Pancreas (tissue), 10 donors: ENCODE measurements at regions not wholly inside any gene's neighbourhood (a gene's known extent, or its start where the extent isn't known, plus 50 kb on each side); places are given as distances from the start of the nearest gene placed in this dataset.
"Not testable (repeated sequence)": the region's sequence is repeated elsewhere in the genome, so short reads cannot be mapped to it uniquely, and the experiment has no call there.

ENCODE experiments used
- ATAC-seq, 4 donors: fragments of 200-7000 bp; cut with Tn5 transposase; one replicate each; pipeline versions ENCODE4 v1.8.0 to v1.9.1; 2020; ENCODE audit warnings: mild to moderate bottlenecking in 4 of 4, moderate library complexity in 4 of 4
- DNase-seq, 6 donors: peaks; one replicate each; pipeline ENCODE4 v3.0.0-alpha.2; 2020
- FAIRE-seq: peaks from 2 replicates; lab custom pipeline; 2012; peaks lifted over from hg19 to GRCh38; lab: Jason Lieb, UNC
- H3K27ac ChIP-seq, 4 donors: fragments of 200-600 bp; sonication (generic); 1 replicate in 3 of 4; 2 replicates in 1 of 4; pipeline versions ENCODE4 v1.5.0 to v1.8.0; 2020
- H3K27me3 ChIP-seq, 4 donors: fragments of 200-600 bp; one replicate each; pipeline ENCODE4 v1.8.0; 2021
- H3K36me3 ChIP-seq, 3 donors: fragments of 200-600 bp; sonication (generic) in 1 of 3; one replicate each; pipeline versions ENCODE4 v1.5.0 to v1.8.0; 2020 to 2021
- H3K4me1 ChIP-seq, 3 donors: fragments of 200-600 bp; one replicate each; pipeline ENCODE4 v1.8.0; 2021
- H3K4me3 ChIP-seq, 4 donors: fragments of 200-600 bp; sonication (generic) in 2 of 4; one replicate each; pipeline versions ENCODE4 v1.5.0 to v1.8.0; 2020 to 2021
- H3K9me3 ChIP-seq, 4 donors: fragments of 200-600 bp; one replicate each; pipeline ENCODE4 v1.8.0; 2021
- CTCF ChIP-seq, 4 donors: fragments of 200-600 bp; sonication (generic) in 3 of 4; IDR thresholded peaks; one replicate each; pipeline versions ENCODE4 v1.5.0 to v1.8.0; 2021; ENCODE audit warnings: antibody characterized with exemption in 4 of 4
- WGBS, 2 donors: extraction: QIAGEN DNeasy Blood & Tissue Kit; methylation state at CpG; one replicate each; pipeline ENCODE4 v1.1.7; 2013; 5-methylcytosine and 5-hydroxymethylcytosine counted together
- intact Hi-C, 3 donors: fragments of 100-400 bp; cut with DNase I; formaldehyde crosslinking; loops; one replicate each; pipeline versions ENCODE4 v1.11.1 to v1.14.2; 2022
- donor health status: healthy with polysubstance abuse.
- donor health status: DM: no; HTN: no; CAD: no; lungs with moderate emphysema.
- donor health status: DM: no; HTN: no; CAD: no.
- donor health status: control.
- donor health status: control.
- donor health status: Bipolar disorder and iron deficiency.
- donor health status: DM: yes; HTN: yes; CAD: no.
- donor health status: DM: no; HTN: no; CAD: no.
- donor health status: DM: no; HTN: no; CAD: no.
- donor health status: DM: yes; HTN: yes; CAD: no.

- FAIRE-seq, result no peak
- TF ChIP-seq CTCF (IDR thresholded peaks at IDR 0.05), result no peak
- Histone ChIP-seq H3K4me1 (no peaks in the 10 kb centered on the region), H3K36me3 (no peaks in the 10 kb centered on the region), H3K9me3 (no peaks in the 10 kb centered on the region), H3K27me3 (no peaks in the 10 kb centered on the region), H3K4me3 (no peak overlapping the region), H3K27ac (no peak overlapping the region)
- 75 to 91% methylated on average over 3 of the region's 3 CpGs for WGBS, 2 donors
- ATAC-seq, result no peak
- intact Hi-C loops, result no loop called here
- no peak for DNase-seq
These were observed 176.6 kb upstream of the TACR1 start for GRCh38 chr2:75375646-75376582.

- FAIRE-seq, DNase-seq, H3K4me1 ChIP-seq, H3K27ac ChIP-seq, intact Hi-C loops, H3K4me3 ChIP-seq, ATAC-seq, H3K36me3 ChIP-seq, H3K9me3 ChIP-seq, H3K27me3 ChIP-seq: not testable (repeated sequence)
- 58 to 59% methylated on average over 6 of the region's 6 CpGs for WGBS, 2 donors
These were observed 175.2 kb upstream of the TACR1 start for GRCh38 chr2:75374414-75374957.

GRCh38 chr2:75367401-75367800 lies 168.1 kb upstream of the TACR1 start:
- DNase-seq (no peak), FAIRE-seq (no peak), ATAC-seq (no peak)
- Histone ChIP-seq H3K4me1 (no peaks in the 10 kb centered on the region), H3K27me3 (peaks cover 0 to 6% (median 0%) of the 10 kb centered on the region in 4 donors), H3K9me3 (no peaks in the 10 kb centered on the region), H3K4me3 (no peak overlapping the region), H3K27ac (no peak overlapping the region), H3K36me3 (no peaks in the 10 kb centered on the region)
- no peak for TF ChIP-seq CTCF (IDR thresholded peaks at IDR 0.05)
- intact Hi-C loops, result no loop called here
- WGBS, 2 donors, result 65 to 78% methylated on average over 1 of the region's 1 CpG

GRCh38 chr2:75361486-75361885 lies 162.2 kb upstream of the TACR1 start:
- H3K27me3 ChIP-seq, result peaks cover 0 to 6% (median 2%) of the 10 kb centered on the region in 4 donors
- no peak for ATAC-seq
- no peak for DNase-seq
- FAIRE-seq, result no peak
- no peak for TF ChIP-seq CTCF (IDR thresholded peaks at IDR 0.05)
- no peak overlapping the region for H3K27ac ChIP-seq
- H3K4me1 ChIP-seq, result no peaks in the 10 kb centered on the region
- intact Hi-C loops, result no loop called here
- no peaks in the 10 kb centered on the region for H3K36me3 ChIP-seq
- H3K9me3 ChIP-seq, result no peaks in the 10 kb centered on the region
- H3K4me3 ChIP-seq, result no peak overlapping the region

- no peak overlapping the region for H3K27ac ChIP-seq
- H3K4me1 ChIP-seq, result no peaks in the 10 kb centered on the region
- H3K9me3 ChIP-seq, result no peaks in the 10 kb centered on the region
- H3K27me3 ChIP-seq, result peaks cover 0 to 6% (median 2%) of the 10 kb centered on the region in 4 donors
- intact Hi-C loops, result no loop called here
- no peak for TF ChIP-seq CTCF (IDR thresholded peaks at IDR 0.05)
- DNase-seq (no peak), ATAC-seq (no peak), FAIRE-seq (no peak)
- no peak overlapping the region for H3K4me3 ChIP-seq
- 67 to 89% methylated on average over 1 of the region's 1 CpG for WGBS, 2 donors
- H3K36me3 ChIP-seq, result no peaks in the 10 kb centered on the region
These were observed 161.6 kb upstream of the TACR1 start for GRCh38 chr2:75360945-75361344.
